ENCODE measurements at regions not wholly inside any gene's neighbourhood (a gene's known extent, or its start where the extent isn't known, plus 50 kb on each side); places are given as distances from the start of the nearest gene placed in this dataset.
"Not testable (repeated sequence)": the region's sequence is repeated elsewhere in the genome, so short reads cannot be mapped to it uniquely, and the experiment has no call there.

DNA sequence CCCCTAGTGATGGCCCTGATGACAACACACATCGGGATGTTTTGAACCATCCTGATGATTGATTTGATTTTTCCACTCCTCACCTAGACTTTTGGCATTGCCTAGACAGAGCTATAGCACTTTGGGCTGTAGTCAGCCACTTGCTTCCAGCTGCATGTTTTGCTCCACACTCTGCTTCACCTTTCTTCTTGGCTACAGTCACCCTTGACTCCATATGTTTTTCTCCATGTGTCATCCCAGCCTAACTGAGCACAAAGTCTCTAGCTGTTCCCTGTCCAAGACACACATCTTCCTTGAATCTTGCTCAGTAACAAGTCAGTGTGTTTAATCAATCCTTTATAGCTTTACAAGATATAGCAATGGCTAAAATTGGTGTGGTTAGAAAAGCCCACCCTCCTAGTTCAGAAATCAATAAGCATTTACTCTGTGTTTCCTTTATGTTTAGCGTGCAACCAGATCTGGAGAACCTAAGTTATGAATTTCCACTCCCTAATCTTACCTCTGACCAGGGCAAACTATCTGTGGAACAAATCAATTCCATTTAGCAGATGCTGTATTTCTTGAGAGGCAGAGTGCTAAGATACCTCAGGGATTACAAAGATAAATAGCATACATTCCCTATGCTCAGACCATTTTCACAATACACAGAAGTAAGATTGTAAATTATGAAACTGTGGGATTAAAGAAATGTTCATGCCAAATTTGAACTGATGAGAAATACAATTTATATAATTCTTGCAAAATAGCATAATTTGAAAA lies 98.4 kb upstream of the LYPLAL1 start:
- no peak for DNase-seq (ENCODE audit: low spot score)
- no peaks in the 10 kb centered on the region for H3K9me3 ChIP-seq
- H3K4me1 ChIP-seq, result no peaks in the 10 kb centered on the region
- H3K27ac ChIP-seq, result no peak overlapping the region
- H3K4me3 ChIP-seq, result no peak overlapping the region
- TF ChIP-seq, protein P1, sequence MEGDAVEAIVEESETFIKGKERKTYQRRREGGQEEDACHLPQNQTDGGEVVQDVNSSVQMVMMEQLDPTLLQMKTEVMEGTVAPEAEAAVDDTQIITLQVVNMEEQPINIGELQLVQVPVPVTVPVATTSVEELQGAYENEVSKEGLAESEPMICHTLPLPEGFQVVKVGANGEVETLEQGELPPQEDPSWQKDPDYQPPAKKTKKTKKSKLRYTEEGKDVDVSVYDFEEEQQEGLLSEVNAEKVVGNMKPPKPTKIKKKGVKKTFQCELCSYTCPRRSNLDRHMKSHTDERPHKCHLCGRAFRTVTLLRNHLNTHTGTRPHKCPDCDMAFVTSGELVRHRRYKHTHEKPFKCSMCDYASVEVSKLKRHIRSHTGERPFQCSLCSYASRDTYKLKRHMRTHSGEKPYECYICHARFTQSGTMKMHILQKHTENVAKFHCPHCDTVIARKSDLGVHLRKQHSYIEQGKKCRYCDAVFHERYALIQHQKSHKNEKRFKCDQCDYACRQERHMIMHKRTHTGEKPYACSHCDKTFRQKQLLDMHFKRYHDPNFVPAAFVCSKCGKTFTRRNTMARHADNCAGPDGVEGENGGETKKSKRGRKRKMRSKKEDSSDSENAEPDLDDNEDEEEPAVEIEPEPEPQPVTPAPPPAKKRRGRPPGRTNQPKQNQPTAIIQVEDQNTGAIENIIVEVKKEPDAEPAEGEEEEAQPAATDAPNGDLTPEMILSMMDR (IDR thresholded peaks at IDR 0.05), result no peak
- no peaks in the 10 kb centered on the region for H3K27me3 ChIP-seq
- H3K36me3 ChIP-seq, result no peaks in the 10 kb centered on the region

- H3K4me3 ChIP-seq, result no peak overlapping the region
- no peak overlapping the region for H3K27ac ChIP-seq
- no peaks in the 10 kb centered on the region for H3K27me3 ChIP-seq
- TF ChIP-seq, protein P1 (IDR thresholded peaks at IDR 0.05), result no peak
- H3K36me3 ChIP-seq, result no peaks in the 10 kb centered on the region
- no peaks in the 10 kb centered on the region for H3K4me1 ChIP-seq
- H3K9me3 ChIP-seq, result no peaks in the 10 kb centered on the region
- no peak for DNase-seq (ENCODE audit: low spot score)
Measured at GRCh38 chr1:219076326-219076937, 97.2 kb upstream of the LYPLAL1 start.

DNA sequence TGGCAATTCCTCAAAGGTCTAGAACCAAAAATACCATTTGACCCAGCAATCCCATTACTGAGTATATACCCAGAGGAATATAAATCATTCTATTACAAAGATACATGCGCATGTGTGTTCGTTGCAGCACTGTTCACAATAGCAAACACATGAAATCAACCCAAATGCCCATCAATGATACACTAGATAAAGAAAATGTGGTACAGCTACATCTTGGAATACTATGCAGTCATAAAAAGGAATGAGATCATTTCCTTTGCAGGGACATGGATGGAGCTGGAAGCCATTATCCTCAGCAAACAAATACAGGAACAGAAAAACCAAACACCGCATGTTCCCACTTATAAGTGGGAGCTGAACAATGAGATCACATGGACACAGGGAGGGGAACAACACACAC lies 95.9 kb upstream of the LYPLAL1 start:
- H3K36me3 ChIP-seq; H3K4me1 ChIP-seq; H3K27ac ChIP-seq; H3K4me3 ChIP-seq; H3K27me3 ChIP-seq; DNase-seq (ENCODE audit: low spot score); H3K9me3 ChIP-seq: not testable (repeated sequence)

- no peaks in the 10 kb centered on the region for H3K27me3 ChIP-seq
- no peak overlapping the region for H3K4me3 ChIP-seq
- no peak overlapping the region for H3K27ac ChIP-seq
- no peaks in the 10 kb centered on the region for H3K4me1 ChIP-seq
- no peak for DNase-seq (ENCODE audit: low spot score)
- no peaks in the 10 kb centered on the region for H3K36me3 ChIP-seq
- TF ChIP-seq, protein P1 (IDR thresholded peaks at IDR 0.05), result no peak
- no peaks in the 10 kb centered on the region for H3K9me3 ChIP-seq
Measured at GRCh38 chr1:219081943-219082925, 91.4 kb upstream of the LYPLAL1 start.

- no peak overlapping the region for H3K27ac ChIP-seq
- TF ChIP-seq, protein P1 (IDR thresholded peaks at IDR 0.05), result no peak
- no peaks in the 10 kb centered on the region for H3K36me3 ChIP-seq
- no peaks in the 10 kb centered on the region for H3K9me3 ChIP-seq
- no peaks in the 10 kb centered on the region for H3K27me3 ChIP-seq
- H3K4me1 ChIP-seq, result no peaks in the 10 kb centered on the region
- no peak overlapping the region for H3K4me3 ChIP-seq
- no peak for DNase-seq (ENCODE audit: low spot score)
Measured at GRCh38 chr1:219083631-219084030, 90.0 kb upstream of the LYPLAL1 start.

- Histone ChIP-seq H3K9me3 (no peaks in the 10 kb centered on the region), H3K4me3 (no peak overlapping the region), H3K4me1 (no peaks in the 10 kb centered on the region), H3K27ac (no peak overlapping the region), H3K27me3 (no peaks in the 10 kb centered on the region), H3K36me3 (no peaks in the 10 kb centered on the region)
- TF ChIP-seq, protein P1 (IDR thresholded peaks at IDR 0.05), result no peak
- DNase-seq (ENCODE audit: low spot score), result no peak
Measured at GRCh38 chr1:219085082-219085481, 88.6 kb upstream of the LYPLAL1 start.
